Umbilical cord (tissue), 1 donor: ENCODE measurements at regions not wholly inside any gene's neighbourhood (a gene's known extent, or its start where the extent isn't known, plus 50 kb on each side); places are given as distances from the start of the nearest gene placed in this dataset.

ENCODE experiments used
- DNase-seq: peaks from one replicate; pipeline ENCODE4 v3.0.0-alpha.2; 2015; ENCODE audit warnings: low spot score

- DNase-seq = no peak
Measured at GRCh38 chr10:78814407-78814806, 254.4 kb upstream of the ZMIZ1 start.

- DNase-seq = no peak
Measured at GRCh38 chr10:78815702-78816334, 252.9 kb upstream of the ZMIZ1 start.

- DNase-seq = peak; percentile 74
Measured at GRCh38 chr10:78817361-78817760, 251.4 kb upstream of the ZMIZ1 start.

GRCh38 chr10:78817804-78818203, 251.0 kb upstream of the ZMIZ1 start:
- no peak for DNase-seq

- no peak for DNase-seq
Measured at GRCh38 chr10:78819361-78820006, 249.3 kb upstream of the ZMIZ1 start.

GRCh38 chr10:78820007-78820362, 248.8 kb upstream of the ZMIZ1 start:
- no peak for DNase-seq

GRCh38 chr10:78821052-78821451, 247.7 kb upstream of the ZMIZ1 start:
- DNase-seq = no peak

- DNase-seq = no peak
Measured at GRCh38 chr10:78828647-78829539, 239.9 kb upstream of the ZMIZ1 start.

- peak; percentile 69 for DNase-seq
Measured at GRCh38 chr10:78829565-78829964, 239.2 kb upstream of the ZMIZ1 start.

- DNase-seq = no peak
Measured at GRCh38 chr10:78830062-78830975, 238.4 kb upstream of the ZMIZ1 start.

- DNase-seq = no peak
Measured at GRCh38 chr10:78830976-78831375, 237.8 kb upstream of the ZMIZ1 start.

GRCh38 chr10:78831461-78831860, 237.3 kb upstream of the ZMIZ1 start:
- no peak for DNase-seq

GRCh38 chr10:78832281-78832680, 236.5 kb upstream of the ZMIZ1 start:
- no peak for DNase-seq

- no peak for DNase-seq
Measured at GRCh38 chr10:78838141-78838657, 230.6 kb upstream of the ZMIZ1 start.

GRCh38 chr10:78843495-78843894, 225.3 kb upstream of the ZMIZ1 start:
- DNase-seq = no peak

GRCh38 chr10:78844960-78845607, 223.7 kb upstream of the ZMIZ1 start:
- no peak for DNase-seq

- DNase-seq = no peak
Measured at GRCh38 chr10:78846071-78846470, 222.7 kb upstream of the ZMIZ1 start.

GRCh38 chr10:78846760-78847159, 222.0 kb upstream of the ZMIZ1 start:
- DNase-seq = peak; percentile 83

- DNase-seq = peak; percentile 64
Measured at GRCh38 chr10:78847485-78847884, 221.3 kb upstream of the ZMIZ1 start.

- peak; percentile 59 for DNase-seq
Measured at GRCh38 chr10:78849115-78849514, 219.7 kb upstream of the ZMIZ1 start.

GRCh38 chr10:78849731-78850130, 219.0 kb upstream of the ZMIZ1 start:
- no peak for DNase-seq
